ENCODE measurements at regions not wholly inside any gene's neighbourhood (a gene's known extent, or its start where the extent isn't known, plus 50 kb on each side); places are given as distances from the start of the nearest gene placed in this dataset.

DNA sequence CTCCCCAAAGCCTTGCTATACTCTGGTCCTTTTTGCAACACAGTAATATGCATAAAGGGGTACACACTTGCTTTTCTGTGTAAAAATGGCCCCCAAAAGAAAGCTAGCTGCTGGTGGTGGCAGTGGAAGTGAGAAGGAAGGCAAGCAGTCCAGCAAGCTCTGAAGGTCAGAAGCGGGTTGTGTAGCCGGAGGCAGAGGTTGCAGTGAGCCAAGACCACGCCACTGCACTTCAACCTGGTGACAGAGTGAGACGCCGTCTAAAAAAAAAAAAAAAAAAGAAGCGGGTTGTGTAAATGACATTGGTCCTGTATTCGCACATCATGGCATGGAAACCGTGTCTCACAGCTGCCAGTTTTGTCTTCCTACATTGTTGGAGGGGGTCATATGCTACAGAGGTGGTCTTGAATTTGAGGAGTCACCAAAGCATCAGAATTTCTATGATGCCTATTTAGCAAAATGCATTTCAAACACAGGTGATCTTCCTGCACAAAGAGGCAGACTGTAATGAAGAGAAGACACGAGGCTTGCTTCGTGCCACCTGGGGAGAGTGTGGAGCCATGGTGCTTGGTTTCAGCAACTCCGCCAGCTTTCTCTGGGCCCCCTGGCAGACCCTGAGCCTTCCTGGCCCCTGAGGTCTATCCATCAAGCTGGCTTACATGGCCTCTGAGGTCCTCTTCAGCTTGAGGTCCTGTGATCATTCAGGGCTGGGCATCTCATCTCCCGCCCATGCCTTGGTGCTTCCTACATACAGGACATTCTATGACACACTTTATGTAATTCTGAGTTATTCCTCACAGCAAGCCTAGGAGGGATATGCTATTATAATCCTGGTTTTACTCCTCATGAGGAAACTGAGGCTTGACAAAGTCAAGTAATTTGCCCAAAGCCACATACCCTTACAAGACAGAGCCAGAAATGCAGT, 71.0 kb downstream of the TOMM20 start:
- 93% methylated on average over 12 of the region's 12 CpGs for WGBS (ENCODE audit: low lambda C conversion rate)
- Histone ChIP-seq H3K9me3 (ENCODE audit: low read length) (no peaks in the 10 kb centered on the region), H3K27me3 (ENCODE audit: control insufficient read depth in 1 of 2, insufficient read depth in 2 of 2, low read length in 2 of 2) (no peaks in the 10 kb centered on the region), H3K4me1 (ENCODE audit: insufficient read depth, low read length) (peaks cover 35% of the 10 kb centered on the region), H3K4me2 (ENCODE audit: low read depth, low read length) (no peak overlapping the region), H3K4me3 (replicated peaks in 1 of 3; ENCODE audit: insufficient read depth in 1 of 3, low read depth in 2 of 3, low read length in 3 of 3) (no peak overlapping the region), H3K27ac (ENCODE audit: extremely low read length, insufficient read depth, low read length) (no peak overlapping the region), H3K36me3 (replicated peaks in 1 of 2; ENCODE audit: control insufficient read depth in 1 of 2, insufficient read depth in 2 of 2, low read length in 2 of 2) (no peaks in the 10 kb centered on the region), H3K9ac (ENCODE audit: insufficient read depth, low read depth, low read length) (no peak overlapping the region), H4K20me1 (ENCODE audit: insufficient read depth, low read length) (no peaks in the 10 kb centered on the region), H2AFZ (ENCODE audit: low read length) (no peak overlapping the region), H3K79me2 (ENCODE audit: insufficient read depth, low read length) (no peaks in the 10 kb centered on the region)
- ChIA-PET CTCF (ENCODE audit: low intra/inter-chr PET ratio, low total read pairs) (no interaction called here), POLR2A (interaction anchor here (0.7 to 1.9 kb wide), 7 partner anchors 10 to 79 kb away, joined by 3 to 5 read pairs (median 4); no protein-coding TSS in a partner anchor)
- FAIRE-seq (no peak), DNase-seq (ENCODE audit: low spot score) (no peak), ATAC-seq (no peak)
- TF ChIP-seq POLR2A (IDR thresholded peaks at IDR 0.05; ENCODE audit: insufficient read depth in 1 of 2, low read depth in 2 of 2, low read length in 2 of 2) (peak in 1 of 2 experiments; percentile 41; a peak in 2 of 4 replicates), PHF8 (CRISPR knock-in tag; IDR thresholded peaks at IDR 0.05) (no peak), MTF2 (CRISPR knock-in tag; IDR thresholded peaks at IDR 0.05; ENCODE audit: borderline replicate concordance) (no peak), KMT2A (CRISPR knock-in tag; IDR thresholded peaks at IDR 0.05) (no peak), ZNF101 (CRISPR knock-in tag; IDR thresholded peaks at IDR 0.05; ENCODE audit: borderline replicate concordance, low read depth) (no peak), NFYB (CRISPR knock-in tag; IDR thresholded peaks at IDR 0.05) (no peak), PPARG (CRISPR knock-in tag; conservative IDR thresholded peaks at IDR 0.05) (no peak), ZNF446 (CRISPR knock-in tag; IDR thresholded peaks at IDR 0.05) (no peak), POLR2G (IDR thresholded peaks at IDR 0.05; ENCODE audit: low read depth, low read length) (peak; percentile 52; the same call in 1 of the 2 replicates), MLLT10 (CRISPR knock-in tag; IDR thresholded peaks at IDR 0.05) (no peak), AGO2 (optimal IDR thresholded peaks at IDR 0.05; ENCODE audit: low read depth, low read length) (peak; percentile 60)
- TF ChIP-seq, protein P1, sequence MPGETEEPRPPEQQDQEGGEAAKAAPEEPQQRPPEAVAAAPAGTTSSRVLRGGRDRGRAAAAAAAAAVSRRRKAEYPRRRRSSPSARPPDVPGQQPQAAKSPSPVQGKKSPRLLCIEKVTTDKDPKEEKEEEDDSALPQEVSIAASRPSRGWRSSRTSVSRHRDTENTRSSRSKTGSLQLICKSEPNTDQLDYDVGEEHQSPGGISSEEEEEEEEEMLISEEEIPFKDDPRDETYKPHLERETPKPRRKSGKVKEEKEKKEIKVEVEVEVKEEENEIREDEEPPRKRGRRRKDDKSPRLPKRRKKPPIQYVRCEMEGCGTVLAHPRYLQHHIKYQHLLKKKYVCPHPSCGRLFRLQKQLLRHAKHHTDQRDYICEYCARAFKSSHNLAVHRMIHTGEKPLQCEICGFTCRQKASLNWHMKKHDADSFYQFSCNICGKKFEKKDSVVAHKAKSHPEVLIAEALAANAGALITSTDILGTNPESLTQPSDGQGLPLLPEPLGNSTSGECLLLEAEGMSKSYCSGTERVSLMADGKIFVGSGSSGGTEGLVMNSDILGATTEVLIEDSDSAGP (CRISPR knock-in tag; IDR thresholded peaks at IDR 0.05; ENCODE audit: borderline replicate concordance) = 0 out of 2 replicates have a peak, but pooled peaks have one; percentile 19
- TF ChIP-seq, protein P2, sequence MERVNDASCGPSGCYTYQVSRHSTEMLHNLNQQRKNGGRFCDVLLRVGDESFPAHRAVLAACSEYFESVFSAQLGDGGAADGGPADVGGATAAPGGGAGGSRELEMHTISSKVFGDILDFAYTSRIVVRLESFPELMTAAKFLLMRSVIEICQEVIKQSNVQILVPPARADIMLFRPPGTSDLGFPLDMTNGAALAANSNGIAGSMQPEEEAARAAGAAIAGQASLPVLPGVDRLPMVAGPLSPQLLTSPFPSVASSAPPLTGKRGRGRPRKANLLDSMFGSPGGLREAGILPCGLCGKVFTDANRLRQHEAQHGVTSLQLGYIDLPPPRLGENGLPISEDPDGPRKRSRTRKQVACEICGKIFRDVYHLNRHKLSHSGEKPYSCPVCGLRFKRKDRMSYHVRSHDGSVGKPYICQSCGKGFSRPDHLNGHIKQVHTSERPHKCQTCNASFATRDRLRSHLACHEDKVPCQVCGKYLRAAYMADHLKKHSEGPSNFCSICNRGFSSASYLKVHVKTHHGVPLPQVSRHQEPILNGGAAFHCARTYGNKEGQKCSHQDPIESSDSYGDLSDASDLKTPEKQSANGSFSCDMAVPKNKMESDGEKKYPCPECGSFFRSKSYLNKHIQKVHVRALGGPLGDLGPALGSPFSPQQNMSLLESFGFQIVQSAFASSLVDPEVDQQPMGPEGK (CRISPR knock-in tag; IDR thresholded peaks at IDR 0.05) = no peak
- TF ChIP-seq, protein P3, sequence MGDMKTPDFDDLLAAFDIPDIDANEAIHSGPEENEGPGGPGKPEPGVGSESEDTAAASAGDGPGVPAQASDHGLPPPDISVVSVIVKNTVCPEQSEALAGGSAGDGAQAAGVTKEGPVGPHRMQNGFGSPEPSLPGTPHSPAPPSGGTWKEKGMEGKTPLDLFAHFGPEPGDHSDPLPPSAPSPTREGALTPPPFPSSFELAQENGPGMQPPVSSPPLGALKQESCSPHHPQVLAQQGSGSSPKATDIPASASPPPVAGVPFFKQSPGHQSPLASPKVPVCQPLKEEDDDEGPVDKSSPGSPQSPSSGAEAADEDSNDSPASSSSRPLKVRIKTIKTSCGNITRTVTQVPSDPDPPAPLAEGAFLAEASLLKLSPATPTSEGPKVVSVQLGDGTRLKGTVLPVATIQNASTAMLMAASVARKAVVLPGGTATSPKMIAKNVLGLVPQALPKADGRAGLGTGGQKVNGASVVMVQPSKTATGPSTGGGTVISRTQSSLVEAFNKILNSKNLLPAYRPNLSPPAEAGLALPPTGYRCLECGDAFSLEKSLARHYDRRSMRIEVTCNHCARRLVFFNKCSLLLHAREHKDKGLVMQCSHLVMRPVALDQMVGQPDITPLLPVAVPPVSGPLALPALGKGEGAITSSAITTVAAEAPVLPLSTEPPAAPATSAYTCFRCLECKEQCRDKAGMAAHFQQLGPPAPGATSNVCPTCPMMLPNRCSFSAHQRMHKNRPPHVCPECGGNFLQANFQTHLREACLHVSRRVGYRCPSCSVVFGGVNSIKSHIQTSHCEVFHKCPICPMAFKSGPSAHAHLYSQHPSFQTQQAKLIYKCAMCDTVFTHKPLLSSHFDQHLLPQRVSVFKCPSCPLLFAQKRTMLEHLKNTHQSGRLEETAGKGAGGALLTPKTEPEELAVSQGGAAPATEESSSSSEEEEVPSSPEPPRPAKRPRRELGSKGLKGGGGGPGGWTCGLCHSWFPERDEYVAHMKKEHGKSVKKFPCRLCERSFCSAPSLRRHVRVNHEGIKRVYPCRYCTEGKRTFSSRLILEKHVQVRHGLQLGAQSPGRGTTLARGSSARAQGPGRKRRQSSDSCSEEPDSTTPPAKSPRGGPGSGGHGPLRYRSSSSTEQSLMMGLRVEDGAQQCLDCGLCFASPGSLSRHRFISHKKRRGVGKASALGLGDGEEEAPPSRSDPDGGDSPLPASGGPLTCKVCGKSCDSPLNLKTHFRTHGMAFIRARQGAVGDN (CRISPR knock-in tag; IDR thresholded peaks at IDR 0.05) = peak; percentile 17; the same call in 1 of the 2 replicates
- BruUV-seq (replicated peaks) = no TSS peak
- in situ Hi-C loops (cut with HindIII; ENCODE audit: extremely low pct_ligation_motif_present, low pct_unique_long_range_greater_than_20kb) = no loop called here
- intact Hi-C loops (cut with micrococcal nuclease; ENCODE audit: unreplicated experiment) = no loop called here
